Keratinocyte (primary cell): ENCODE measurements at regions not wholly inside any gene's neighbourhood (a gene's known extent, or its start where the extent isn't known, plus 50 kb on each side); places are given as distances from the start of the nearest gene placed in this dataset.

ENCODE experiments used
- DNase-seq: peaks from one replicate; pipeline ENCODE4 v3.0.0-alpha.2; 2011; ENCODE audit warnings: low read depth, missing footprints, low spot score
- FAIRE-seq: peaks from 2 replicates; lab custom pipeline; 2011; peaks lifted over from hg19 to GRCh38; lab: Jason Lieb, UNC
- H2AFZ ChIP-seq: 2 replicates; pipeline ENCODE4 v1.6.0; 2012; ENCODE audit warnings: low read length, control low read depth, inconsistent platforms; ENCODE audit not compliant: control insufficient read depth
- H3K27ac ChIP-seq: 2 replicates; pipeline ENCODE4 v1.5.1; 2011; ENCODE audit warnings: low read length; ENCODE audit not compliant: control insufficient read depth, insufficient read depth
- H3K27me3 ChIP-seq: 3 replicates; pipeline ENCODE4 v1.6.0; 2011; ENCODE audit warnings: low read length; ENCODE audit not compliant: control insufficient read depth, insufficient read depth; ENCODE audit errors: extremely low read depth
- H3K36me3 ChIP-seq, 2 experiments: 2 replicates in 1 of 2; 3 replicates in 1 of 2; pipeline ENCODE4 v1.5.1; 2011; ENCODE audit warnings: low read length in 2 of 2, mild to moderate bottlenecking in 1 of 2; ENCODE audit not compliant: control insufficient read depth in 2 of 2, insufficient read depth in 2 of 2; ENCODE audit errors: extremely low read depth in 1 of 2
- H3K4me1 ChIP-seq: 3 replicates; pipeline ENCODE4 v1.5.1; 2011; ENCODE audit warnings: low read length; ENCODE audit not compliant: control insufficient read depth, insufficient read depth; ENCODE audit errors: extremely low read depth
- H3K4me2 ChIP-seq: 3 replicates; pipeline ENCODE4 v1.6.0; 2011; ENCODE audit warnings: low read depth, low read length; ENCODE audit not compliant: control insufficient read depth, insufficient read depth; ENCODE audit errors: extremely low read depth
- H3K4me3 ChIP-seq, 3 experiments: fragments of 200-600 bp in 1 of 3; sonication (generic) in 1 of 3; 2 replicates in 2 of 3; 3 replicates in 1 of 3; pipeline ENCODE4 v1.5.1; 2011 to 2016; ENCODE audit warnings: low read length in 3 of 3, mild to moderate bottlenecking in 3 of 3, control low read depth in 2 of 3, inconsistent platforms in 1 of 3, low read depth in 1 of 3, mixed read lengths in 1 of 3, mixed run types in 1 of 3, moderate library complexity in 1 of 3; ENCODE audit not compliant: control insufficient read depth in 2 of 3, insufficient read depth in 2 of 3; ENCODE audit errors: extremely low read depth in 1 of 3
- H3K79me2 ChIP-seq: 2 replicates; pipeline ENCODE4 v1.6.0; 2012; ENCODE audit warnings: low read length; ENCODE audit not compliant: control insufficient read depth, insufficient read depth
- H3K9ac ChIP-seq: 3 replicates; pipeline ENCODE4 v1.6.0; 2011; ENCODE audit warnings: low read length; ENCODE audit not compliant: control insufficient read depth, insufficient read depth; ENCODE audit errors: extremely low read depth
- H3K9me1 ChIP-seq: 3 replicates; pipeline ENCODE4 v1.6.0; 2011; ENCODE audit warnings: low read length; ENCODE audit not compliant: control insufficient read depth, insufficient read depth; ENCODE audit errors: extremely low read depth
- H3K9me3 ChIP-seq: 2 replicates; pipeline ENCODE4 v1.5.1; 2012; ENCODE audit warnings: low read depth, low read length; ENCODE audit not compliant: control insufficient read depth
- H4K20me1 ChIP-seq: 3 replicates; pipeline ENCODE4 v1.6.0; 2011; ENCODE audit warnings: low read length; ENCODE audit not compliant: control insufficient read depth, insufficient read depth; ENCODE audit errors: extremely low read depth
- CTCF ChIP-seq, 3 experiments: IDR thresholded peaks in 1 of 3; conservative IDR thresholded peaks in 1 of 3; optimal IDR thresholded peaks in 1 of 3; 2 replicates in 2 of 3; 3 replicates in 1 of 3; pipeline versions ENCODE3 to v1.5.1; 2011; ENCODE audit warnings: low read length in 3 of 3, mild to moderate bottlenecking in 3 of 3, moderate library complexity in 2 of 3, control low read depth in 1 of 3, inconsistent platforms in 1 of 3; ENCODE audit not compliant: insufficient read depth in 2 of 3; ENCODE audit errors: extremely low read depth in 1 of 3
- EZH2 ChIP-seq: IDR thresholded peaks from one replicate; pipeline ENCODE4 v1.6.1; 2012; ENCODE audit warnings: inconsistent platforms, mild to moderate bottlenecking, low read length, moderate library complexity
- dilution Hi-C: fragments of 300-500 bp; cut with MboI; formaldehyde crosslinking; loops from one replicate; pipeline ENCODE4 v1.7.0; 2020; ENCODE audit warnings: low sequenced_read_pairs; ENCODE audit not compliant: extremely low pct_ligation_motif_present

DNA sequence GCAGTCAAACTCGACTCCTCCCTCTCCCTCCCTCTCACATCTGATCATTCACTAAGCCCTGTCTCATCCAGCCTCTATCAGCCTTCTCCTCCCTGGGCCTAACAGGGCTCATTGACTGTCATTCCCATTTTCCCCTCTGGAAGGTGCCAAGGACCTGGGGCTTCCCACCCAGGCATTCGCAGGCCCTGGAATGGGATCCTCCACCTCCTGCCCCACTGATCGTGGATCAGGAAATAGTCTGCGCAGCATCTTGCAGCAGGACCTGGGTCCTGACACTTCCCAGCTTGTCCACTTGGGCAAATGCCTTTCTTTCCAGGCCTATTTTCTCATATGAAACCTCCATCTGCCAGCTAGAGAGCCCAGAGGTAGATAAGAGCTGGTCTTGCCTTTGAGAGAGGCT lies 71.2 kb upstream of the ZC3H12A start:
- DNase-seq: no peak
- Histone ChIP-seq H3K9ac (no peak overlapping the region), H3K4me3 (no peak overlapping the region), H3K4me2 (no peak overlapping the region), H3K36me3 (no peaks in the 10 kb centered on the region), H4K20me1 (no peaks in the 10 kb centered on the region), H3K9me3 (no peaks in the 10 kb centered on the region), H3K27ac (no peak overlapping the region), H2AFZ (no peak overlapping the region), H3K79me2 (no peaks in the 10 kb centered on the region), H3K27me3 (peaks cover 15% of the 10 kb centered on the region), H3K9me1 (no peaks in the 10 kb centered on the region), H3K4me1 (no peaks in the 10 kb centered on the region)
- dilution Hi-C loops: no loop called here
- no peak for FAIRE-seq
- TF ChIP-seq EZH2 (no peak), CTCF (optimal IDR thresholded peaks at IDR 0.05 in 1 of 3, IDR thresholded peaks at IDR 0.05 in 1 of 3, conservative IDR thresholded peaks at IDR 0.05 in 1 of 3; ENCODE audit: extremely low read depth in 1 of 3, insufficient read depth in 2 of 3, low read length in 3 of 3) (no peak)

DNA sequence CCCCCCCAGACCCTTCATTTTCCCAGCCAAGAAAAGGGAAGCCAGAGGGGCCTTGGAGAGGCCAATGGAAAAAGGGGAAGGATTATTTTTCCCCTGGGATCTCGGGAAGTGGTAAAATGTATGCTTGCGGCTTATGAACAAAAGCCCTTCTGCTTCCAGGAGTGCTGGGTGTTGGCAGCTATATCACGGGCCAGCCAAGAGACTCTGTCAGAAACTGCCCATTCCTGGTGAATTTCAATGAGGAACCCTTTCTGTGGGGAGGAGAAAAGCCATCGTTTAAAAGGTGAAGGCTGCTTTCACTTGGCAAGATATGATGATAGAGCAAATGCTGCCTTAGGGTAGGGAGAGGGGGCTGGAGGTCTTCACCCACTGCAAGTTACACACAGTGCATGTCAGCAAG lies 69.7 kb upstream of the ZC3H12A start:
- dilution Hi-C loops: no loop called here
- Histone ChIP-seq H4K20me1 (no peaks in the 10 kb centered on the region), H3K36me3 (no peaks in the 10 kb centered on the region), H3K27me3 (peaks cover 15% of the 10 kb centered on the region), H3K4me2 (no peak overlapping the region), H3K27ac (no peak overlapping the region), H3K9ac (no peak overlapping the region), H3K4me3 (no peak overlapping the region), H2AFZ (no peak overlapping the region), H3K9me1 (no peaks in the 10 kb centered on the region), H3K4me1 (no peaks in the 10 kb centered on the region), H3K9me3 (no peaks in the 10 kb centered on the region), H3K79me2 (no peaks in the 10 kb centered on the region)
- DNase-seq (no peak), FAIRE-seq (no peak)
- TF ChIP-seq EZH2 (no peak), CTCF (optimal IDR thresholded peaks at IDR 0.05 in 1 of 3, IDR thresholded peaks at IDR 0.05 in 1 of 3, conservative IDR thresholded peaks at IDR 0.05 in 1 of 3; ENCODE audit: extremely low read depth in 1 of 3, insufficient read depth in 2 of 3, low read length in 3 of 3) (no peak)
